T-helper 1 cell treated with Interleukin-12 subunit alpha and Interleukin-12 subunit beta and Interleukin-4 antibody, amounts not matched to agents 30 μg/mL and 1 μg/mL, for 36 hours (primary cell): ENCODE measurements at regions not wholly inside any gene's neighbourhood (a gene's known extent, or its start where the extent isn't known, plus 50 kb on each side); places are given as distances from the start of the nearest gene placed in this dataset.

ENCODE experiments used
- H3K27ac Mint-ChIP-seq: one replicate; pipeline ENCODE4 v1.8.0; 2021; ENCODE audit warnings: mild to moderate bottlenecking, mixed read lengths
- H3K27me3 Mint-ChIP-seq: one replicate; pipeline ENCODE4 v1.8.0; 2021; ENCODE audit warnings: low read depth, mixed read lengths
- H3K36me3 Mint-ChIP-seq: one replicate; pipeline ENCODE4 v1.8.0; 2021; ENCODE audit warnings: low read depth, mixed read lengths
- H3K4me1 Mint-ChIP-seq: one replicate; pipeline ENCODE4 v1.8.0; 2021; ENCODE audit warnings: low read depth, mixed read lengths
- H3K4me3 Mint-ChIP-seq: one replicate; pipeline ENCODE4 v1.8.0; 2021; ENCODE audit warnings: mild to moderate bottlenecking, moderate library complexity, mixed read lengths
- H3K9me3 Mint-ChIP-seq: one replicate; pipeline ENCODE4 v1.8.0; 2021; ENCODE audit warnings: mixed read lengths

GRCh38 chr4:53684136-53685130, 93.1 kb upstream of the LNX1 start:
- Mint-ChIP-seq H3K27me3 (no peaks in the 10 kb centered on the region), H3K4me1 (no peaks in the 10 kb centered on the region), H3K27ac (no peak overlapping the region), H3K36me3 (no peaks in the 10 kb centered on the region), H3K9me3 (no peaks in the 10 kb centered on the region), H3K4me3 (no peak overlapping the region)

GRCh38 chr4:53682908-53683307, 91.6 kb upstream of the LNX1 start:
- H3K36me3 Mint-ChIP-seq = no peaks in the 10 kb centered on the region
- H3K27me3 Mint-ChIP-seq = no peaks in the 10 kb centered on the region
- H3K4me3 Mint-ChIP-seq = no peak overlapping the region
- no peaks in the 10 kb centered on the region for H3K9me3 Mint-ChIP-seq
- H3K4me1 Mint-ChIP-seq = no peaks in the 10 kb centered on the region
- no peak overlapping the region for H3K27ac Mint-ChIP-seq

DNA sequence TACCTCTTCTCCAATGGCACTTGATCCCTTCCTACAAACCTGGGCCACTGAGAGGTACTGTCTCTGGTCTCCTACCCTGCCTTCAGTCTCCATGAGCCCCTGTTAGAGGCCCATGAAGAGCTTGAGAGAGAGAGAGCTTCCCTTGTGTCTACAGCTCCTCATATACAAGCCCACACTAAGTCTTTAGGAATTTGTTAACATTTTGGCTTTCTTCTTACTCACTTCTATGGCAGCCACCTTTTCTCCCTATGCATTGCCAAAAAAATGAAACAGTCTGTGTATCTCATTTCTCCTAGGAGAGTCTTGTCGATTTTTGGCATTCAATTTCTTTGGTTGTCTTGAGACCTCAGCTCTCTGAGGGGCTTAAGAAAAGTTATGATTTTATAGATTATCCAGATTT, 90.9 kb upstream of the LNX1 start:
- no peak overlapping the region for H3K4me3 Mint-ChIP-seq
- H3K27me3 Mint-ChIP-seq = no peaks in the 10 kb centered on the region
- H3K9me3 Mint-ChIP-seq = no peaks in the 10 kb centered on the region
- H3K4me1 Mint-ChIP-seq = no peaks in the 10 kb centered on the region
- no peaks in the 10 kb centered on the region for H3K36me3 Mint-ChIP-seq
- H3K27ac Mint-ChIP-seq = no peak overlapping the region

DNA sequence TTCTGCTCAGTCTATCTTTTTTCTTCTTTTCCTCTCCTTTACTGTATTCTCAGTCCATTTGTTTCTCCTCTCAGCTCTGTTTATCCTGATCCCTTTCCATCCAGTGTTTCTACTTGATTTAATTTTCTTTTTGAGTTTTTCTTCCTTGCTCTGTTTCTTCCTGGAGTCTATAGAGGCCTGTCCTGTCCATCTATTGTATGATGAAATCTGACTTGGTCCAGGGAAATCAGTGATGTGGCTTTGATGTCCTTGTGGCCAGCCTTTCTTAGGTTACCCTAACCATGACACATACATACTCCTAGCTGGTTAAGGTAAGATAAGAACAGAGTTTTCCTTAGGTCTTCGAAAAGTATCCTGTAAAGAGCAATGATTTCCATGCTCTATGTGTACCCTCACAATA, 89.3 kb upstream of the LNX1 start:
- H3K27me3 Mint-ChIP-seq = no peaks in the 10 kb centered on the region
- H3K4me3 Mint-ChIP-seq = no peak overlapping the region
- no peaks in the 10 kb centered on the region for H3K36me3 Mint-ChIP-seq
- H3K27ac Mint-ChIP-seq = no peak overlapping the region
- H3K9me3 Mint-ChIP-seq = no peaks in the 10 kb centered on the region
- no peaks in the 10 kb centered on the region for H3K4me1 Mint-ChIP-seq

DNA sequence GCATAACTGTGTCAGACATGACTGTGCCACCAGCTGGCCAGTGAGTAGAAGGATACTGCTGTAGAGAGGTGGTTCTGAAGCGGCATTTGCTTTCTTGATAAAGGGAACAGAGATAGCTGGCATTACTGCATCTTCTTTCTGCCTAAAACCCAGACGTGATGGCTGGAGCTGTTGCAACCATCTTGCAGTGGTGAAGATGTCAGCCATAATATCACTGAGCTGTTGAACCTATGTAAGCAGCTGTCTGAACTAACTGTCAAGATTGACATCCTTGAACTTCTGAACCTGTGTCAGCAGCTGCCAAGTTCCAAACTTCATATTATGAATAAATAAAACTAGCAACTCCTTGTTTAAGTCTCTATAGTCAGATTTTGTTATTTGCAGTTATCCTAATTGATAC, 88.9 kb upstream of the LNX1 start:
- Mint-ChIP-seq H3K4me1 (no peaks in the 10 kb centered on the region), H3K27me3 (no peaks in the 10 kb centered on the region), H3K9me3 (no peaks in the 10 kb centered on the region), H3K27ac (no peak overlapping the region), H3K36me3 (no peaks in the 10 kb centered on the region), H3K4me3 (no peak overlapping the region)

- H3K27me3 Mint-ChIP-seq = no peaks in the 10 kb centered on the region
- H3K36me3 Mint-ChIP-seq = no peaks in the 10 kb centered on the region
- H3K4me1 Mint-ChIP-seq = no peaks in the 10 kb centered on the region
- H3K9me3 Mint-ChIP-seq = no peaks in the 10 kb centered on the region
- H3K27ac Mint-ChIP-seq = no peak overlapping the region
- H3K4me3 Mint-ChIP-seq = no peak overlapping the region
These were observed 85.2 kb upstream of the LNX1 start for GRCh38 chr4:53676402-53676871.

DNA sequence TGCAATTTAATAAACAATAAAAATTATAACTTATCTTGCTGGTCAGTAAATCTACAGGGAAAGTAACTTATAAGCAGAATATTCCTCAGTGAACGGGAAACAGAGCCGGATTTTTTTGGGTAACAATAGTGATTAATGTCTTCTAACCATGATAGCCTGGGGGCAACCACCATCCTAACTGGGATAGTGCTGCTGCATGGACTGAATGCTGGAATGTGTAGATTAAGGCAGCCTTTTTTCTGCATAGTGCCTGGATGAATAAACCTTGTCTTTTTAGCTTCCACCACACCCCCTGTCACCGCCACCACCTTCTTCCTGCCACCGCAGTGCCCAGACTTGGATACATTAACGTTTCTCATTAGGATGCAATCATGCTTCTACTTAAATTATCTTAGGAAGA, 83.6 kb upstream of the LNX1 start:
- H3K9me3 Mint-ChIP-seq = no peaks in the 10 kb centered on the region
- no peaks in the 10 kb centered on the region for H3K36me3 Mint-ChIP-seq
- H3K27me3 Mint-ChIP-seq = no peaks in the 10 kb centered on the region
- no peak overlapping the region for H3K4me3 Mint-ChIP-seq
- no peaks in the 10 kb centered on the region for H3K4me1 Mint-ChIP-seq
- H3K27ac Mint-ChIP-seq = no peak overlapping the region

GRCh38 chr4:53672873-53673272, 81.6 kb upstream of the LNX1 start:
- Mint-ChIP-seq H3K27ac (no peak overlapping the region), H3K36me3 (no peaks in the 10 kb centered on the region), H3K4me3 (no peak overlapping the region), H3K9me3 (no peaks in the 10 kb centered on the region), H3K4me1 (no peaks in the 10 kb centered on the region), H3K27me3 (no peaks in the 10 kb centered on the region)

DNA sequence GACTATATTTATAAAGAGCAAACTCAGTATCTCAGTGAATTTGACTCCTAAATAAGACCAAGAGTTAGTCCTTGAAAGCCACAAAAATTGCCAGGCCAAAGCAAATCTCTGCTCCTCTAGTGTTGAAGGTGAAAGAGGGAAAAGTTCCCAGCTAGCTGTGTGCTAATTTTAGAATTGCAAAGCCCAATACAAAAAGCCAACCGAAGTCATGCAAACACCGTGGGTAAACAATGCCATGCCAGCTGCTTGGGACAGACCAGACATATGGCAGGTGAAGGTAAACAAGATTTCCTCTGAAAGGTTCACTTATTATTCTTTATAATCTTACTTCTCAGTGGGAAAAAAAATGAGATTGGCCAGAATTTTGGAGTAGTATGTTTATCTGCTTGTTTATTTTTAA, 80.5 kb upstream of the LNX1 start:
- H3K27me3 Mint-ChIP-seq = no peaks in the 10 kb centered on the region
- H3K9me3 Mint-ChIP-seq = no peaks in the 10 kb centered on the region
- no peaks in the 10 kb centered on the region for H3K36me3 Mint-ChIP-seq

DNA sequence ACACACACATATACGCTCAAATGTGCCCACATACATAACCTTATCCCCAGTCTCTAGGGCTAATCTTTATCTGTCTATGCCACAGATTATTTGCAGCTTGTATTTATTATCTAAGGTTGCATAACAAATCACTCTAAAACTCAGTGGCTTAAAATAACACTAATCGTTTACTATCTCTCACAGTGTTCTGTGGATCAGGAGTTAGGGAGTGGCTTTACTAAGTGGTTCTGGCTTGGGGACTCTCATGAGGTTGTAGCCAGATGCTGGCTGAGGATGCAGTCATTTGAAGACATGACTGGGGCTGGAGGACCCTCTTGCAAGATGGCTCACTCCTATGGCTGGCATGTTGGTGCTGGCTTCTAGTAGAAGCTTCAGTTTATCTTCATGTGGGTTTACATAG, 68.5 kb upstream of the LNX1 start:
- H3K4me3 Mint-ChIP-seq = no peak overlapping the region
- H3K27ac Mint-ChIP-seq = no peak overlapping the region
- H3K36me3 Mint-ChIP-seq = no peaks in the 10 kb centered on the region
- no peaks in the 10 kb centered on the region for H3K9me3 Mint-ChIP-seq
- no peaks in the 10 kb centered on the region for H3K4me1 Mint-ChIP-seq
- H3K27me3 Mint-ChIP-seq = no peaks in the 10 kb centered on the region

More for the DNA sequence above, 80.5 kb upstream of the LNX1 start:
- Mint-ChIP-seq H3K27ac (no peak overlapping the region), H3K4me1 (no peaks in the 10 kb centered on the region), H3K4me3 (no peak overlapping the region)

DNA sequence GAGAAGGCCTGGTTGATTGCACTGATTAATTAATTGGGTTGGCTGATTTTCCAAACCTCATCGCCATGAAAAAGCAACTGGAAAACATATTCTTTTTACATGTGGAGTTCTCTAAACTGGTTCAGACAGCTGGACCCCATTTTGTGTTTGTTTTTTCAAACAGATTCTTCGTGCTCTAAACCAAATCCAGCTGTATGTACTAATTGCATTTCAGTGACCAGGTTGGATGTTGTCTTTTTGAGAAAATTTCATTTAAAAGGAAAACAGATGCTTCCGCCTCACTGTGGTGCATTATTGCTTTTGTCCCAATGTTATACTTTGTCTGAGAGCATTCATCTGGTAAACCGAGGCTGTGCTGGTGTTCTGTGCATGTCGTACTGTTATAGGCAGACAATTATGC, 67.8 kb upstream of the LNX1 start:
- no peaks in the 10 kb centered on the region for H3K9me3 Mint-ChIP-seq
- no peak overlapping the region for H3K27ac Mint-ChIP-seq
- no peaks in the 10 kb centered on the region for H3K4me1 Mint-ChIP-seq
- H3K36me3 Mint-ChIP-seq = no peaks in the 10 kb centered on the region
- H3K4me3 Mint-ChIP-seq = no peak overlapping the region
- no peaks in the 10 kb centered on the region for H3K27me3 Mint-ChIP-seq

DNA sequence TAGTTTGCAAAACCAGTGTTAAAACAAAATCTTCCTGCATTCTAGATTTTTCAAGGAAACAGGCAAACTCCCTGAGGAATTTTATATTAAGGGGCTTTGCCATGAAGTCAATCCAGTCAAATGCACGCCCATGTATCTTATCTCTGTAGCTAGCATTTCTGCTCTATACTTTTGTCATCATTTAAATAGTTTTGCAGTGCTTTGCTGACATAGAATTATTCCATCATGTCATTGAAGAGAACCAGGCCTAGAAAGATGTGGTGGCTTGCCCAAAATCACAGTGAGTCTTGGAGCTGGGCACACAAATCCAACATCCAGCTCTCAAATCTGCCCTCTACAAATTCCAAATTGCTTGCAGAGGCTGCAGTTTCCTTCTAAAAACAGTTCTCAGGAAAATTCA, 66.7 kb upstream of the LNX1 start:
- Mint-ChIP-seq H3K36me3 (no peaks in the 10 kb centered on the region), H3K4me3 (no peak overlapping the region), H3K27me3 (no peaks in the 10 kb centered on the region), H3K27ac (no peak overlapping the region), H3K9me3 (no peaks in the 10 kb centered on the region), H3K4me1 (no peaks in the 10 kb centered on the region)

- Mint-ChIP-seq H3K4me3 (no peak overlapping the region), H3K27me3 (no peaks in the 10 kb centered on the region), H3K36me3 (no peaks in the 10 kb centered on the region), H3K27ac (no peak overlapping the region), H3K9me3 (no peaks in the 10 kb centered on the region), H3K4me1 (no peaks in the 10 kb centered on the region)
These were observed 65.2 kb upstream of the LNX1 start for GRCh38 chr4:53656421-53656981.

DNA sequence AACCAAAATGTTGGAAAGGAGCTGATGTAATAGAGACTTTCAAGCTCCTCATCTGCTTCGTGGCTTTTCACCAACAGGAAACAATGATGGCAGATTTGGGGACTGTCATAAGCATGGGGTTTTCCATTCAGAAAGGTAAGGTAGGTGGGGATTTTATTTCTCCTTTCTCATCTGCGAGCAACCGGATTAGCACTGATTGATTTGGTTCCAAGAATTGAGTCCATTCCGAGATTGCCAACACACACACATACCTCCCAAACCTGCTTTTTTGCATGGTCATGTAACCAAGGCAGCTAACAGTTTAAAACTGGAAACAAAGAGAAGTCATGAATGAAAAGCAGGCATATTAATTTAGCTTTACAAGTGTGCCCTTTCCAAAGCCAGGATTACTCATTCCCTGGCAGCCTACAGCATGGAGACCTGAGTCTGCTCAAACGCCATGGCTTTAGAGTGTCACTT, 63.0 kb upstream of the LNX1 start:
- Mint-ChIP-seq H3K27me3 (no peaks in the 10 kb centered on the region), H3K4me1 (no peaks in the 10 kb centered on the region), H3K36me3 (no peaks in the 10 kb centered on the region), H3K4me3 (no peak overlapping the region), H3K9me3 (no peaks in the 10 kb centered on the region), H3K27ac (no peak overlapping the region)

DNA sequence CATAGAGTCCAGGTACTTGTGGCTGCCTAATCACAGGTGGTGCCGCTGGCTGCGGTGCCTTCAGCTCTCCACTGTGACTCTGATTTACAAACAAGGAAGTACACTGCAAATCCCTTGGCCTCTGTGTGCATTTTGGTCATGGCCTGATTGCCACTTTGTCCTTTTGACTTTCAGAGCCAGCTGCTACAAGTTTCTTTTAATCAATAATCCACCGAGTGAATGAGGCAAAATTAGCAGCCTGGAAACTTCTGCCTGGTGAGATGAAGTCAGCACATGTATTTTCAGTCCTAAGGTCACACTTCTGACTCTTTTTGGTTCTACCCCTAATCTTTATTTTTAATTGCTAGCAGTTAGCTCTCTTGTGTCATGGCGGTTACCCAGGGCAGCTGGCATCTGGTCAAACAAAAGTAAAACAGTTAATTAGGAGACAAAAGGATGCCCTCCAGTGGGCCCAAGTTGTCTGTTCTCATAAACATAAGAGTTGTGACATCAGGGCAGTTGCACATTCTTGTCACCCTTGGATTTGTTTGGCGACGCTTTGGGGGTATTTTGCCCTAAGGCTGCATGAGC, 62.3 kb upstream of the LNX1 start:
- no peaks in the 10 kb centered on the region for H3K4me1 Mint-ChIP-seq
- no peaks in the 10 kb centered on the region for H3K9me3 Mint-ChIP-seq
- H3K36me3 Mint-ChIP-seq = no peaks in the 10 kb centered on the region
- H3K4me3 Mint-ChIP-seq = no peak overlapping the region
- H3K27me3 Mint-ChIP-seq = no peaks in the 10 kb centered on the region
- no peak overlapping the region for H3K27ac Mint-ChIP-seq
